Activated CD4-positive, CD25-positive, alpha-beta regulatory T cell treated with anti-CD3 and anti-CD28 coated beads, Interleukin-2, amount 50 U/mL, for 24 hours (primary cell): ENCODE measurements at regions not wholly inside any gene's neighbourhood (a gene's known extent, or its start where the extent isn't known, plus 50 kb on each side); places are given as distances from the start of the nearest gene placed in this dataset.

Source experiments
- ATAC-seq, 2 donors: fragments of 150-1000 bp; cut with Tn5 transposase; one replicate each; pipeline ENCODE4 v1.10.0; 2021; ENCODE audit warnings: mild to moderate bottlenecking in 1 of 2, moderate library complexity in 1 of 2

DNA sequence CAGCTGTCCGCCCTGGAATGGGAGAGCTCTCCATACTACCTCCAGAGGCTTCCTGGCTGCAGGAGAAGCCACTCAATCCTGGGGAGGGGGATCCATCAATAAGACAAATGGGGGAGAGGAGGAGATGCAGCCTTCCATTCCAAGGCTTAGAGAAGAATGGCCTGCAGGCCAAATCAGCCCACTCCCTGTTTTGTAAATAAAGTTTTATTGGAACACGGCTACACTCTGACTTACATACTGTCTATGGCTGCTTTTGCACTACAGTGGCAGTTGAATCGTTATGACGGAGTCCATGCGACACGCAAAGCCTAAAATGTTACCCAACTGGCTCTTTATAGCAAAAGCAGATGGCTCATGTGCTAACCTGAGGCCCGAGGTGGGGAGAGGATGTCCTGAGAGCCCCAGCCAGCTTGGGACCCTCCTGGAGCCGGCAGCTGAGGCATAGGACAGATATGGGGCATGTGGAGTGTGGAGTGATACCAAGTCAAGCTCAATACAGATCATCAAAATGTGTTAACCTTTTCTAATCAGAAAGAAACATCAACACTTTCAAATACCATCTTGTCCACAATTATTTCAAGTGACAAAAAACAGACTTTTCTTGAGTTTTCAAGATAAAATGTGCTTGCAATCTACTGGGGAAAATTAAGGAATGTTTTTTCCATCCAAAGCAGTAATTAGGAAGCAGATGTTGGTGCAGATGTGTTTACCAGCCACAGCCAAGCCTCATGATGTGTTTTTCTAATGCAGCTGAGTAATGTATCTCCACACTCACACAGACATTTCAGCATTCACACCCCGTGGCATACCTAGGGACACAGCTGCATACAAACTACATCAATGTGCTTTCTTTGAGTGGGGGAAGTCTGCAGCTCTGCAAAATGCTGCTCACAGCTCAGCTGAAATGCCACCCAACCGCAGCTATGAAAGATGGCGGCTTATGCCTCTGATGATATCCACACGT lies 181.6 kb downstream of the SHANK2 start:
- no peak for ATAC-seq

DNA sequence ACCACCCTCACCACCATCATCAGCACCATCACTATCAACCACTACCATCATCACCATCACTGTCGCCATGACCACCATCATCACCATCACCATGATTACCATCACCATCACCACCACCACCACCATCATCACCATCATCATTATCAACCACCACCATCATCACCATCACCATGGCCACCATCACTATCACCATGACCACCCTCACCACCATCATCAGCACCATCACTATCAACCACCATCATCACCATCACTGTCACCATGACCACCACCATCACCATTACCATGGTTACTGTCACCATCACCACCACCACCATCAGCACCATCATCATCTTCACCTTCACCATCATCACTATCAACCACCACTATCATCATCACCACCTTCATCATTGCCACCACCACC lies 183.4 kb downstream of the SHANK2 start:
- no peak for ATAC-seq

DNA sequence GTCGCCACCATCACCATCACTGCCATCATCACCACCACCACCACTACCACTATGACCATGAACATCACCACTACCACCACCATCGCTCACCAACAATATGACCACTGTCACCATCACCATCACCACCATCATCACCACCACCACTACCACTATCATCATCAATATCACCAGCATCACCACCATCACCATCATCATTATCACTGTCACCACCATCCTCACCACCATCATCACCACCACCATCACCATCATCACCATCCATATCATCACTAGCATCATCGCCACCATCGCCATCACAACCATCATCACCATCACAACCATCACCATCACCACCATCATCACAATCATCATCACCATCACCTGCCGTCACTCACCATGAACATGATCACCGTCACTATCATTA lies 184.6 kb downstream of the SHANK2 start:
- no peak for ATAC-seq

DNA sequence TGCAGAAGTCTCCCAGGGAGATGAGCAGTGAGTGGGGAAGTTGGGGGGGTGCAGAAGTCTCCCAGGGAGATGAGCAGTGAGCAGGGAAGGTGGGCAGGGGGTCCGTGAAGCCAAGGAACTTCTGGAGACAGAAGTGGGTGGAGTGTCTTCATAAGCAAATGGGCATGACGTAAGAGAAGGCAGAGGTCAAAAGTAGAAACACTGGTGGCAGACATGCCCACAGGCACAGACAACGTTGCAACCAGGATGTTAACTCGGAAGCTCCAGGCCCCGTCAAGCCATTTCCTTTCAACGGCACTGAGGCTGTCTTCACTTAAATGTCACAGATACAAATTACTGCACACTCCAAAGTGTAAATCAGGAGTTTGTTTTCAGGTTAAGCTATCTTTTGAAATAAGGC lies 186.1 kb downstream of the SHANK2 start:
- ATAC-seq: no peak

DNA sequence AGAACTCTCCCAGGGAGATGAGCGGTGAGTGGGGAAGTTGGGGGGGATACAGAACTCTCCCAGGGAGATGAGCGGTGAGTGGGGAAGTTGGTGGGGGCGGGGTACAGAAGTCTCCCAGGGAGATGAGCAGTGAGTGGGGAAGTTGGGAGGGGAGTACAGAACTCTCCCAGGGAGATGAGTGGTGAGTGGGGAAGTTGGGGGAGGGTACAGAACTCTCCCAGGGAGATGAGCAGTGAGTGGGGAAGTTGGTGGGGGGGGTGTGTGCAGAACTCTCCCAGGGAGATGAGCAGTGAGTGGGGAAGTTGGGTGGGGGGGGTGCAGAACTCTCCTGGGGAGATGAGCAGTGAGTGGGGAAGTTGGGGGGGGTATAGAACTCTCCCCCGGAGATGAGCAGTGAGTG lies 186.5 kb downstream of the SHANK2 start:
- no peak for ATAC-seq

DNA sequence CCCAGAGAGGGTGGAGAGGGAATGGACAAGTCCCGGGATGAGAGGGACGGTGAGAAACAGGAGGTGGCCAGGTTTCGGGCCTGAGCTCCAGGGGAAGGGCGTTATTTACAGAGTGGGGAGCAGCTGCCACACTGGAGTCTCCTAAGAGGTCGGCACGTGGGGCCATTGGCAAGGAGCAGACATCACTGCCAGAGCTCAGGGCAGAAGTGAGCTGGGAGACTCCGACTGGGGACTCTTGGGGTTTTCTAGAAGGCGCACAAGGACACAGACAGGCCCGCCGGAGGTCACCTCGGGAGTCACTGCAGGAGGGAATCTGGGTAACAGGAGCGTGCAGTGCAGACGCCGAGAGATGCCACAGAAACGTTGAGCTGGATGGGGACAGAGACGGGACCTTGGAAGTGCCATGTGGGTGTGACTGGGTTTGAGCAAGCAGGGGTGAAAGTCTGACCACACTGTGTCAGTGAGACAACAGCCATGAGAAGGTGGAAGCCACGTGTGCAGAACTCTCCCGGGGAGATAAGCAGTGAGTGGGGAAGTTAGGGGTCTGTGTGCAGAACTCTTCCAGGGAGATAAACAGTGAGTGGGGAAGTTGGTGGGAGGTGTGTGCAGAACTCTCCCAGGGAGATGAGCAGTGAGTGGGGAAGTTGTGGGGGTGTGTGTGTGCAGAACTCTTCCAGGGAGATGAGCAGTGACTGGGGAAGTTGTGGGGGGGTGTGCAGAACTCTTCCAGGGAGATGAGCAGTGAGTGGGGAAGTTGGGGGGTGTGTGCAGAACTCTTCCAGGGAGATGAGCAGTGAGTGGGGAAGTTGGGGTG lies 187.5 kb downstream of the SHANK2 start:
- ATAC-seq: no peak

DNA sequence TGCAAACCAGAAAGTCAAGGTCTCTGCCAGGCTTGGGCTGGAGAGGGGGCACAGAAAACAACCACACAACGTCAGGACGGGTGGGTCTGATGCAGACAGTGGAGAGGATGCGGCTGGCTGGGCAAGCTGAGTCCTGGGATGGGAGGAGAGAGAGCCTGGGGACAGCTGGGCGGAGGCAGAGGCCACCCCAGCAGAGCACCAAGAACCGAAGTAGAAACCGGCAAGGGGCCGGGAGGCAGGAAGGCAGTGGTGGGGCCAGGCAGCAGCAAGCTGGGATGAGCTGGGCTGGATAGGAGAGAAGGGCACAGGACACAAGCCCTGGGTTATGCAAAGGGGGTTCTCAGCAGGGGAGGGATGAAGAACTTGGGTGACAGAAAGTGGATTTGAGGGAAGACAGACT lies 188.2 kb downstream of the SHANK2 start:
- ATAC-seq: no peak

DNA sequence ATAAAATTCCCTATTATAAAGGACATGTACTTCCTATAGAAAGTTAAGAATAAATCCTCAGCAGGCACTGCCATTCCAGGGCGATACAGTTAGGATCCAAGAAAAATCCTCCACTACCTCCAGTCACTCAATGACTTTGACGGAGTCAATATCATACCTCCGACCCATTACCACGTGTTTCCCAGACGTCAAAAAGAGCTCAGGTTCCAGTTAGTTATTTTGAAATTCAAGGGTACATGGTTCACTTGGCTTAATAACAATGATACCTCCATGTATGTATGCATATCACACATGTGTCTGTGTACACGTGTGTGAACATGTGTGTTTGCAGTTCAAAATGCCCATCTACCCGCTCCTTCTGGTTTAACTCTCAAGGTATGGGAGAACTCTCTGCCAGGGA lies 189.2 kb downstream of the SHANK2 start:
- ATAC-seq: no peak

DNA sequence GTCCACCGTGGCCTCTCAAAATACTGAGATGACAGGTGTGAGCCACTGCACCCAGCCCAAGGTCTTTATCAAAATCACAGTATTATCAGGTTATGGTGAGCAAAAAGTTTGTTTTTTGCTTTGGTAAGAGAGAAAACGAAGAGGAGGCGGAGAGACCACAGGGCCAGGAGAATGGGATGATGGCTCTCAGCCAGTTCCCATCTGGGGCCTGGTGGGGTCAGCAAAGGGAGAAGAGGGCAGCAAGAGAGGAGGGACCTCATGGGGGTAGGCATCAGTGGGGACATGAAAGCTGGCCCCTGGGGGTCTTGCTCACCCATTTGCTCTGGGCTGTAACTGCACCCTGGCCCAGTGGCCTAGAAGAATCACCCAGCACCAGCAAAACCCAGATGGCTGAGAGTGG lies 190.2 kb downstream of the SHANK2 start:
- ATAC-seq: no peak

DNA sequence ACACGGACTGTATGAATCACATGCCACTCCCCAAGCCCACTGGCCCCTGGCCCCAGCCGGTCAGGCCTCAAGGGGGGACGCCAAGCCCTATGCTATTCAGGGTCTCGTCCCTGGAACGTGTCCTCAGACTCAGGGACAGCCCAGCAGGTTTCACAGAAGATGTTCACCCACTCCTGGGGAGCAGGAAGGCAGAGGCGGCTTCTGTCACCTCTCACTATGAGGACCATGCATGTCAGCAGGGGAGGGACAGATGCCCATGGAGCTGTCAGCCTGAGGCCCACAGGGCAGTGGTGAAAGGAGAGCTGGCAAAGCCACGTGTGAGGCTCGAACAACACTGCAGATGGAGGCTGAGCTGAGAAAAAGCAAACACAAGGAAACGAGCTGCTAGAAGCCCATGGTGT lies 192.0 kb downstream of the SHANK2 start:
- no peak for ATAC-seq

DNA sequence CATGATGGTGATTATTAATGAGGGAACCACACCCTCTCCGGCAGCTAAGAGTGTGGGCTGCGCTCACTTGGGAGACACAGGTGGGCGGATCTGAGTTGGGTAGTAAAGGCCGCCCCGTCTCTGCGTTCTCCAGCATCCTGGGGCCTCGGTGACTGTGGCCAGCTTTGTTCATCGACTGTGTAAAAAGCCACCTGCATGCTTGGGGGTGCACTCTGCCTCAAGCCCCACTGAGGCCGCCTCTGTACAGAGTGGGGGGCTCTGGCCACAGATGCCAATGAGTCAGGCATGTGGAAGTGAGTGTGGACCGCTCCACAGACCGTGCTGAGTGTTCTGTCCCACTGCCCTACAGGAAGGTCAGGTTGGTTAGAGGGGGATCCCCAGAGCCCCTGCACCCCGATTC lies 192.7 kb downstream of the SHANK2 start:
- ATAC-seq: no peak

DNA sequence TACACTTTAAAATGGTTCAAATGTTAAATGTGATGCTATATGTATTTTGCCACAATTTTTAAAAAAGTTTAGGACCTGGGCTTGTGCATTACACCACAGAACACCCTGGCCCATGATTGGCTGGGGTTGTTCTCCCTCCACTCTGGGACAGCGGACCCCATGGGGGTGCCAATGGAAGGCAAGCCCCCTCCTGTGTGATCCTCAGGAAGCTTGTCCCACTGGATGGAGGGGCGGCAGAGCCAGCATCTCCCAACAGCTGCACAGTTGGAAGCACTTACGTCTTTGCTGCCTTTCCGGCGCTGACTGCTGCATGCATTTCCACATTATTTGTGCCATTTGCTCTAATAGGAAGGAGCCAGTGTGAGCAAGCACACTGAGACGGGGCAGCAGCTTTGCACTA lies 196.5 kb downstream of the SHANK2 start:
- no peak for ATAC-seq
